ENCODE measurements at regions not wholly inside any gene's neighbourhood (a gene's known extent, or its start where the extent isn't known, plus 50 kb on each side); places are given as distances from the start of the nearest gene placed in this dataset.

DNA sequence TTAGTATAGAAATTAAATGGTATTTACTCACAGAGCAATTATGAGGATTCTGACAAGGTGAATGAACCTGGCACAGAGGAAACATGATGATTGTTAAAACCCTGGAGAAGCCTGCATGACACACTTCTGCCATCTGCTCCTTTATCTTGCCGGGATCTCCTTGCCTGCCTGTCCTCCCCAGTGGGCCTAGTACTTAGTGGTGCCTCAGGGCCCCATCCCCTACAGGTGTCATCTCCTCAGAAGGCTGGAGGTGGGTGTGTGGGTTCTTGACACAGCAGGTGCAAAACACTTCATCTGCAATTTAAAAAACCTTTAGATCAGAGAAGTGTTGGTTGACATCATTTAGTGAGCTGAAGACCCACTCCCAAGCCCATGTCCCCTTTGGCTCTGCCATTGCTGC is 261.2 kb downstream of the ADRA2A start:
- POLR2A ChIA-PET: no interaction called here

More for the DNA sequence above, 261.2 kb downstream of the ADRA2A start:
- Histone ChIP-seq H3K4me3 (ENCODE audit: low read depth, low read length) (no peak overlapping the region), H3K9me3 (ENCODE audit: control insufficient read depth, insufficient read depth, low read depth, low read length) (no peaks in the 10 kb centered on the region), H3K4me1 (ENCODE audit: control insufficient read depth, insufficient read depth, low read length) (no peaks in the 10 kb centered on the region), H3K36me3 (ENCODE audit: control insufficient read depth in 2 of 2, insufficient read depth in 1 of 2, low read length in 2 of 2) (no peaks in the 10 kb centered on the region), H3K27ac (ENCODE audit: extremely low read depth, low read depth, low read length) (no peak overlapping the region)
- CTCF ChIA-PET: no interaction called here
- no peak for TF ChIP-seq SCRT1 (tag by site-specific recombination; IDR thresholded peaks at IDR 0.05; ENCODE audit: borderline replicate concordance)
- no peak for TF ChIP-seq ZNF155 (tag by site-specific recombination; IDR thresholded peaks at IDR 0.05)
- TF ChIP-seq, protein P1, sequence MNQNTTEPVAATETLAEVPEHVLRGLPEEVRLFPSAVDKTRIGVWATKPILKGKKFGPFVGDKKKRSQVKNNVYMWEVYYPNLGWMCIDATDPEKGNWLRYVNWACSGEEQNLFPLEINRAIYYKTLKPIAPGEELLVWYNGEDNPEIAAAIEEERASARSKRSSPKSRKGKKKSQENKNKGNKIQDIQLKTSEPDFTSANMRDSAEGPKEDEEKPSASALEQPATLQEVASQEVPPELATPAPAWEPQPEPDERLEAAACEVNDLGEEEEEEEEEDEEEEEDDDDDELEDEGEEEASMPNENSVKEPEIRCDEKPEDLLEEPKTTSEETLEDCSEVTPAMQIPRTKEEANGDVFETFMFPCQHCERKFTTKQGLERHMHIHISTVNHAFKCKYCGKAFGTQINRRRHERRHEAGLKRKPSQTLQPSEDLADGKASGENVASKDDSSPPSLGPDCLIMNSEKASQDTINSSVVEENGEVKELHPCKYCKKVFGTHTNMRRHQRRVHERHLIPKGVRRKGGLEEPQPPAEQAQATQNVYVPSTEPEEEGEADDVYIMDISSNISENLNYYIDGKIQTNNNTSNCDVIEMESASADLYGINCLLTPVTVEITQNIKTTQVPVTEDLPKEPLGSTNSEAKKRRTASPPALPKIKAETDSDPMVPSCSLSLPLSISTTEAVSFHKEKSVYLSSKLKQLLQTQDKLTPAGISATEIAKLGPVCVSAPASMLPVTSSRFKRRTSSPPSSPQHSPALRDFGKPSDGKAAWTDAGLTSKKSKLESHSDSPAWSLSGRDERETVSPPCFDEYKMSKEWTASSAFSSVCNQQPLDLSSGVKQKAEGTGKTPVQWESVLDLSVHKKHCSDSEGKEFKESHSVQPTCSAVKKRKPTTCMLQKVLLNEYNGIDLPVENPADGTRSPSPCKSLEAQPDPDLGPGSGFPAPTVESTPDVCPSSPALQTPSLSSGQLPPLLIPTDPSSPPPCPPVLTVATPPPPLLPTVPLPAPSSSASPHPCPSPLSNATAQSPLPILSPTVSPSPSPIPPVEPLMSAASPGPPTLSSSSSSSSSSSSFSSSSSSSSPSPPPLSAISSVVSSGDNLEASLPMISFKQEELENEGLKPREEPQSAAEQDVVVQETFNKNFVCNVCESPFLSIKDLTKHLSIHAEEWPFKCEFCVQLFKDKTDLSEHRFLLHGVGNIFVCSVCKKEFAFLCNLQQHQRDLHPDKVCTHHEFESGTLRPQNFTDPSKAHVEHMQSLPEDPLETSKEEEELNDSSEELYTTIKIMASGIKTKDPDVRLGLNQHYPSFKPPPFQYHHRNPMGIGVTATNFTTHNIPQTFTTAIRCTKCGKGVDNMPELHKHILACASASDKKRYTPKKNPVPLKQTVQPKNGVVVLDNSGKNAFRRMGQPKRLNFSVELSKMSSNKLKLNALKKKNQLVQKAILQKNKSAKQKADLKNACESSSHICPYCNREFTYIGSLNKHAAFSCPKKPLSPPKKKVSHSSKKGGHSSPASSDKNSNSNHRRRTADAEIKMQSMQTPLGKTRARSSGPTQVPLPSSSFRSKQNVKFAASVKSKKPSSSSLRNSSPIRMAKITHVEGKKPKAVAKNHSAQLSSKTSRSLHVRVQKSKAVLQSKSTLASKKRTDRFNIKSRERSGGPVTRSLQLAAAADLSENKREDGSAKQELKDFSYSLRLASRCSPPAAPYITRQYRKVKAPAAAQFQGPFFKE (tag by site-specific recombination; IDR thresholded peaks at IDR 0.05; ENCODE audit: borderline replicate concordance): no peak
- no peak for TF ChIP-seq ZNF214 (tag by site-specific recombination; IDR thresholded peaks at IDR 0.05; ENCODE audit: borderline replicate concordance)
- TF ChIP-seq, protein P2, sequence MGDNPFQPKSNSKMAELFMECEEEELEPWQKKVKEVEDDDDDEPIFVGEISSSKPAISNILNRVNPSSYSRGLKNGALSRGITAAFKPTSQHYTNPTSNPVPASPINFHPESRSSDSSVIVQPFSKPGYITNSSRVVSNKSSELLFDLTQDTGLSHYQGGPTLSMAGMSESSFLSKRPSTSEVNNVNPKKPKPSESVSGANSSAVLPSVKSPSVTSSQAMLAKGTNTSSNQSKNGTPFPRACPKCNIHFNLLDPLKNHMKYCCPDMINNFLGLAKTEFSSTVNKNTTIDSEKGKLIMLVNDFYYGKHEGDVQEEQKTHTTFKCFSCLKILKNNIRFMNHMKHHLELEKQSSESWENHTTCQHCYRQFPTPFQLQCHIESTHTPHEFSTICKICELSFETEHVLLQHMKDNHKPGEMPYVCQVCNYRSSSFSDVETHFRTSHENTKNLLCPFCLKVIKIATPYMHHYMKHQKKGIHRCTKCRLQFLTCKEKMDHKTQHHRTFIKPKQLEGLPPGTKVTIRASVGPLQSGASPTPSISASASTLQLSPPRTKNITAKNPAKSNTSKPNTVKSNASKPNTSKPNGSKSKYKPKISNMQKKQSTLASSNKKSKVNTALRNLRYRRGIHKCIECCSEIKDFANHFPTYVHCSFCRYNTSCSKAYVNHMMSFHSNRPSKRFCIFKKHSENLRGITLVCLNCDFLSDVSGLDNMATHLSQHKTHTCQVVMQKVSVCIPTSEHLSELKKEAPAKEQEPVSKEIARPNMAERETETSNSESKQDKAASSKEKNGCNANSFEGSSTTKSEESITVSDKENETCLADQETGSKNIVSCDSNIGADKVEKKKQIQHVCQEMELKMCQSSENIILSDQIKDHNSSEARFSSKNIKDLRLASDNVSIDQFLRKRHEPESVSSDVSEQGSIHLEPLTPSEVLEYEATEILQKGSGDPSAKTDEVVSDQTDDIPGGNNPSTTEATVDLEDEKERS (tag by site-specific recombination; IDR thresholded peaks at IDR 0.05): no peak
- TF ChIP-seq SP3 (tag by site-specific recombination; IDR thresholded peaks at IDR 0.05): no peak
- no peak for TF ChIP-seq PRDM1 (tag by site-specific recombination; IDR thresholded peaks at IDR 0.05)
- TF ChIP-seq ZNF501 (tag by site-specific recombination; IDR thresholded peaks at IDR 0.05): no peak
- no peak for TF ChIP-seq KLF10 (tag by site-specific recombination; IDR thresholded peaks at IDR 0.05)
- TF ChIP-seq, protein P3, sequence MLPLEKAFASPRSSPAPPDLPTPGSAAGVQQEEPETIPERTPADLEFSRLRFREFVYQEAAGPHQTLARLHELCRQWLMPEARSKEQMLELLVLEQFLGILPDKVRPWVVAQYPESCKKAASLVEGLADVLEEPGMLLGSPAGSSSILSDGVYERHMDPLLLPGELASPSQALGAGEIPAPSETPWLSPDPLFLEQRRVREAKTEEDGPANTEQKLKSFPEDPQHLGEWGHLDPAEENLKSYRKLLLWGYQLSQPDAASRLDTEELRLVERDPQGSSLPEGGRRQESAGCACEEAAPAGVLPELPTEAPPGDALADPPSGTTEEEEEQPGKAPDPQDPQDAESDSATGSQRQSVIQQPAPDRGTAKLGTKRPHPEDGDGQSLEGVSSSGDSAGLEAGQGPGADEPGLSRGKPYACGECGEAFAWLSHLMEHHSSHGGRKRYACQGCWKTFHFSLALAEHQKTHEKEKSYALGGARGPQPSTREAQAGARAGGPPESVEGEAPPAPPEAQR (tag by site-specific recombination; IDR thresholded peaks at IDR 0.05): no peak
- TF ChIP-seq ZNF23 (tag by site-specific recombination; IDR thresholded peaks at IDR 0.05; ENCODE audit: borderline replicate concordance): no peak
- no peak for TF ChIP-seq ZNF114 (tag by site-specific recombination; IDR thresholded peaks at IDR 0.05)
- TF ChIP-seq ZBTB1 (tag by site-specific recombination; IDR thresholded peaks at IDR 0.05): no peak
- no peak for TF ChIP-seq ZNF701 (tag by site-specific recombination; IDR thresholded peaks at IDR 0.05)
- TF ChIP-seq ZNF623 (tag by site-specific recombination; IDR thresholded peaks at IDR 0.05): no peak
- TF ChIP-seq, protein P4, sequence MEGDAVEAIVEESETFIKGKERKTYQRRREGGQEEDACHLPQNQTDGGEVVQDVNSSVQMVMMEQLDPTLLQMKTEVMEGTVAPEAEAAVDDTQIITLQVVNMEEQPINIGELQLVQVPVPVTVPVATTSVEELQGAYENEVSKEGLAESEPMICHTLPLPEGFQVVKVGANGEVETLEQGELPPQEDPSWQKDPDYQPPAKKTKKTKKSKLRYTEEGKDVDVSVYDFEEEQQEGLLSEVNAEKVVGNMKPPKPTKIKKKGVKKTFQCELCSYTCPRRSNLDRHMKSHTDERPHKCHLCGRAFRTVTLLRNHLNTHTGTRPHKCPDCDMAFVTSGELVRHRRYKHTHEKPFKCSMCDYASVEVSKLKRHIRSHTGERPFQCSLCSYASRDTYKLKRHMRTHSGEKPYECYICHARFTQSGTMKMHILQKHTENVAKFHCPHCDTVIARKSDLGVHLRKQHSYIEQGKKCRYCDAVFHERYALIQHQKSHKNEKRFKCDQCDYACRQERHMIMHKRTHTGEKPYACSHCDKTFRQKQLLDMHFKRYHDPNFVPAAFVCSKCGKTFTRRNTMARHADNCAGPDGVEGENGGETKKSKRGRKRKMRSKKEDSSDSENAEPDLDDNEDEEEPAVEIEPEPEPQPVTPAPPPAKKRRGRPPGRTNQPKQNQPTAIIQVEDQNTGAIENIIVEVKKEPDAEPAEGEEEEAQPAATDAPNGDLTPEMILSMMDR (tag by site-specific recombination; IDR thresholded peaks at IDR 0.05): no peak
- TF ChIP-seq ZNF175 (tag by site-specific recombination; IDR thresholded peaks at IDR 0.05): no peak
- no peak for TF ChIP-seq ZNF354C (tag by site-specific recombination; IDR thresholded peaks at IDR 0.05; ENCODE audit: borderline replicate concordance, low read depth)

Measured in HEK293 (cell line).